GM23338 (cell line): ENCODE measurements at regions not wholly inside any gene's neighbourhood (a gene's known extent, or its start where the extent isn't known, plus 50 kb on each side); places are given as distances from the start of the nearest gene placed in this dataset.

ENCODE experiments used
- ATAC-seq: fragments of 200-7000 bp; cut with Tn5 transposase; 3 replicates; pipeline ENCODE4 v1.9.1; 2020
- DNase-seq: peaks from one replicate; pipeline ENCODE4 v3.0.0-alpha.2; 2015; ENCODE audit warnings: low spot score
- H2AFZ ChIP-seq: fragments of 200-600 bp; sonication (generic); 2 replicates; pipeline ENCODE4 v1.8.0; 2016; ENCODE audit warnings: antibody characterized with exemption, mild to moderate bottlenecking, moderate library complexity
- H3F3A ChIP-seq: fragments of 200-600 bp; sonication (generic); replicated peaks from 2 replicates; pipeline ENCODE4 v1.8.0; 2017; ENCODE audit warnings: antibody characterized with exemption, mixed run types, low read depth
- H3K27ac ChIP-seq: fragments of 200-600 bp; sonication (generic); 2 replicates; pipeline ENCODE4 v1.6.1; 2016; ENCODE audit warnings: low read depth
- H3K27me3 ChIP-seq: fragments of 200-600 bp; sonication (generic); 2 replicates; pipeline ENCODE4 v1.8.0; 2016; ENCODE audit warnings: mild to moderate bottlenecking, mixed run types, moderate library complexity; ENCODE audit not compliant: insufficient read depth
- H3K36me3 ChIP-seq: fragments of 200-600 bp; sonication (generic); 2 replicates; pipeline ENCODE4 v1.8.0; 2016; ENCODE audit warnings: mild to moderate bottlenecking; ENCODE audit not compliant: insufficient read depth
- H3K4me1 ChIP-seq: fragments of 200-600 bp; sonication (generic); 2 replicates; pipeline ENCODE4 v1.8.0; 2016; ENCODE audit warnings: mild to moderate bottlenecking, moderate library complexity; ENCODE audit not compliant: insufficient read depth
- H3K4me2 ChIP-seq: fragments of 200-600 bp; sonication (generic); 2 replicates; pipeline ENCODE4 v1.7.1; 2017; ENCODE audit warnings: mixed run types
- H3K4me3 ChIP-seq: fragments of 200-600 bp; sonication (generic); 2 replicates; pipeline ENCODE4 v1.6.1; 2016; ENCODE audit warnings: mixed run types
- H3K79me2 ChIP-seq: fragments of 200-600 bp; sonication (generic); replicated peaks from 2 replicates; pipeline ENCODE4 v1.8.0; 2017; ENCODE audit warnings: mild to moderate bottlenecking; ENCODE audit not compliant: insufficient read depth
- H3K9me2 ChIP-seq: fragments of 200-600 bp; sonication (generic); 2 replicates; pipeline ENCODE4 v1.8.0; 2017; ENCODE audit not compliant: insufficient read depth
- H4K20me1 ChIP-seq: fragments of 200-600 bp; sonication (generic); replicated peaks from 2 replicates; pipeline ENCODE4 v1.8.0; 2017; ENCODE audit warnings: mild to moderate bottlenecking; ENCODE audit not compliant: insufficient read depth
- H3K27ac Mint-ChIP-seq: 2 replicates; pipeline ENCODE4 v1.8.0; 2020; ENCODE audit warnings: inconsistent platforms, mild to moderate bottlenecking, moderate library complexity, mixed read lengths
- H3K27me3 Mint-ChIP-seq: 3 replicates; pipeline ENCODE4 v1.8.0; 2022; ENCODE audit warnings: low read depth, mild to moderate bottlenecking, moderate library complexity, mixed read lengths, inconsistent platforms; ENCODE audit not compliant: insufficient read depth, poor library complexity
- H3K36me3 Mint-ChIP-seq: 3 replicates; pipeline ENCODE4 v1.8.0; 2021; ENCODE audit warnings: low read depth, mild to moderate bottlenecking, inconsistent platforms, moderate library complexity, mixed read lengths
- H3K4me1 Mint-ChIP-seq: 3 replicates; pipeline ENCODE4 v1.8.0; 2020; ENCODE audit warnings: mild to moderate bottlenecking, inconsistent platforms, mixed read lengths
- H3K4me3 Mint-ChIP-seq: 3 replicates; pipeline ENCODE4 v1.8.0; 2021; ENCODE audit warnings: moderate library complexity, mild to moderate bottlenecking, inconsistent platforms, mixed read lengths
- H3K9me3 Mint-ChIP-seq: 3 replicates; pipeline ENCODE4 v1.8.0; 2020; ENCODE audit warnings: moderate library complexity, mild to moderate bottlenecking, inconsistent platforms, mixed read lengths
- CREB1 ChIP-seq: fragments of 250-450 bp; sonication (Bioruptor Pico); IDR thresholded peaks from 2 replicates; pipeline ENCODE4 v1.5.0; 2020; ENCODE audit warnings: low read depth, mild to moderate bottlenecking, moderate library complexity
- ETS1 ChIP-seq: IDR thresholded peaks from 2 replicates; pipeline ENCODE4 v1.6.1; 2016; ENCODE audit warnings: antibody characterized with exemption
- EZH2phosphoT487 ChIP-seq: fragments of 200-600 bp; sonication (generic); IDR thresholded peaks from one replicate; pipeline ENCODE4 v1.8.1; 2018; ENCODE audit warnings: antibody characterized with exemption; ENCODE audit not compliant: unreplicated experiment
- REST ChIP-seq: IDR thresholded peaks from one replicate; pipeline ENCODE4 v1.6.1; 2018; ENCODE audit warnings: antibody characterized with exemption; ENCODE audit not compliant: unreplicated experiment
- STAT1 ChIP-seq: IDR thresholded peaks from one replicate; pipeline ENCODE4 v1.6.1; 2016; ENCODE audit warnings: antibody characterized with exemption; ENCODE audit not compliant: unreplicated experiment
- ZNF114 ChIP-seq: fragments of 250-450 bp; sonication (Bioruptor Pico); IDR thresholded peaks from 2 replicates; pipeline ENCODE4 v1.5.0; 2020; ENCODE audit warnings: mild to moderate bottlenecking, moderate library complexity
- ZNF331 ChIP-seq: fragments of 250-450 bp; sonication (Bioruptor Pico); IDR thresholded peaks from 2 replicates; pipeline ENCODE4 v1.5.0; 2020; ENCODE audit warnings: low read depth, mild to moderate bottlenecking, moderate library complexity
- ZNF462 ChIP-seq: fragments of 250-450 bp; sonication (Bioruptor Pico); IDR thresholded peaks from 2 replicates; pipeline ENCODE4 v1.5.0; 2020; ENCODE audit warnings: mild to moderate bottlenecking, moderate library complexity

GRCh38 chr14:60565211-60565610 lies 56.3 kb downstream of the SIX6 start:
- no peaks in the 10 kb centered on the region for H3K36me3 ChIP-seq
- H3K4me3 Mint-ChIP-seq, result no peak overlapping the region
- H3F3A ChIP-seq, result no peaks in the 10 kb centered on the region
- no peaks in the 10 kb centered on the region for H3K27me3 ChIP-seq
- TF ChIP-seq STAT1 (no peak), ZNF114 (no peak), REST (no peak), EZH2phosphoT487 (no peak), ZNF331 (no peak), CREB1 (CRISPR knock-in tag) (no peak)
- DNase-seq, result no peak
- no peak overlapping the region; the same call in 1 of the 2 replicates for H2AFZ ChIP-seq
- H3K79me2 ChIP-seq, result no peaks in the 10 kb centered on the region
- no peaks in the 10 kb centered on the region for H3K9me3 Mint-ChIP-seq
- no peaks in the 10 kb centered on the region for H3K9me2 ChIP-seq
- H3K4me1 Mint-ChIP-seq, result peaks cover 8% of the 10 kb centered on the region; the same call in 2 of the 3 replicates
- ATAC-seq, result no peak
- H4K20me1 ChIP-seq, result no peaks in the 10 kb centered on the region
- no peak overlapping the region for H3K4me3 ChIP-seq
- H3K27ac ChIP-seq, result no peak overlapping the region
- no peaks in the 10 kb centered on the region for H3K4me1 ChIP-seq
- H3K27me3 Mint-ChIP-seq, result no peaks in the 10 kb centered on the region
- no peak overlapping the region for H3K4me2 ChIP-seq
- no peaks in the 10 kb centered on the region for H3K36me3 Mint-ChIP-seq
- no peak overlapping the region for H3K27ac Mint-ChIP-seq

- Mint-ChIP-seq H3K9me3 (no peaks in the 10 kb centered on the region), H3K36me3 (no peaks in the 10 kb centered on the region), H3K4me3 (no peak overlapping the region), H3K4me1 (peaks cover 8% of the 10 kb centered on the region; the same call in 2 of the 3 replicates), H3K27ac (no peak overlapping the region), H3K27me3 (no peaks in the 10 kb centered on the region)
- ATAC-seq, result no peak
- H3K9me2 ChIP-seq, result no peaks in the 10 kb centered on the region
- no peak for TF ChIP-seq EZH2phosphoT487
- TF ChIP-seq ETS1, result no peak
- no peak for TF ChIP-seq ZNF462
- H3K79me2 ChIP-seq, result no peaks in the 10 kb centered on the region
- DNase-seq, result no peak
- H3K36me3 ChIP-seq, result no peaks in the 10 kb centered on the region
- no peak overlapping the region for H3K27ac ChIP-seq
- H3K4me2 ChIP-seq, result no peak overlapping the region
- no peaks in the 10 kb centered on the region for H3F3A ChIP-seq
- H4K20me1 ChIP-seq, result no peaks in the 10 kb centered on the region
- H3K27me3 ChIP-seq, result no peaks in the 10 kb centered on the region
- no peaks in the 10 kb centered on the region for H3K4me1 ChIP-seq
- no peak overlapping the region for H2AFZ ChIP-seq
- no peak overlapping the region for H3K4me3 ChIP-seq
Measured at GRCh38 chr14:60566101-60566500, 57.2 kb downstream of the SIX6 start.
